Stromal cell of bone marrow (primary cell): ENCODE measurements at regions not wholly inside any gene's neighbourhood (a gene's known extent, or its start where the extent isn't known, plus 50 kb on each side); places are given as distances from the start of the nearest gene placed in this dataset.
"Not testable (repeated sequence)": the region's sequence is repeated elsewhere in the genome, so short reads cannot be mapped to it uniquely, and the experiment has no call there.

Source experiments
- DNase-seq: peaks from one replicate; pipeline ENCODE4 v3.0.0-alpha.2; 2012; ENCODE audit warnings: low read depth

GRCh38 chr12:107500307-107500706 lies 185.3 kb upstream of the PWP1 start:
- DNase-seq, result no peak

- no peak for DNase-seq
Observed at GRCh38 chr12:107501681-107502080, 183.9 kb upstream of the PWP1 start.

GRCh38 chr12:107503129-107503855 lies 182.3 kb upstream of the PWP1 start:
- DNase-seq, result no peak

GRCh38 chr12:107503887-107504885 lies 181.4 kb upstream of the PWP1 start:
- DNase-seq, result no peak

- no peak for DNase-seq
Observed at GRCh38 chr12:107509421-107509820, 176.2 kb upstream of the PWP1 start.

GRCh38 chr12:107510211-107510610 lies 175.4 kb upstream of the PWP1 start:
- DNase-seq, result no peak

GRCh38 chr12:107511292-107511691 lies 174.3 kb upstream of the PWP1 start:
- peak; percentile 72 for DNase-seq

GRCh38 chr12:107512391-107512790 lies 173.2 kb upstream of the PWP1 start:
- DNase-seq, result peak; percentile 53

GRCh38 chr12:107513184-107513583 lies 172.4 kb upstream of the PWP1 start:
- DNase-seq, result no peak

GRCh38 chr12:107513636-107514400 lies 171.8 kb upstream of the PWP1 start:
- no peak for DNase-seq

GRCh38 chr12:107514887-107515445 lies 170.6 kb upstream of the PWP1 start:
- DNase-seq, result peak; percentile 88

- DNase-seq, result peak; percentile 99
Observed at GRCh38 chr12:107515446-107515958, 170.1 kb upstream of the PWP1 start.

- not testable (repeated sequence) for DNase-seq
Observed at GRCh38 chr12:107517816-107518215, 167.8 kb upstream of the PWP1 start.

- DNase-seq, result no peak
Observed at GRCh38 chr12:107518868-107519267, 166.7 kb upstream of the PWP1 start.

- no peak for DNase-seq
Observed at GRCh38 chr12:107519906-107520859, 165.4 kb upstream of the PWP1 start.

GRCh38 chr12:107521826-107522355 lies 163.7 kb upstream of the PWP1 start:
- no peak for DNase-seq

GRCh38 chr12:107522692-107523477 lies 162.7 kb upstream of the PWP1 start:
- no peak for DNase-seq

- no peak for DNase-seq
Observed at GRCh38 chr12:107523775-107524535, 161.6 kb upstream of the PWP1 start.
